HG03432 (cell line): ENCODE measurements at regions not wholly inside any gene's neighbourhood (a gene's known extent, or its start where the extent isn't known, plus 50 kb on each side); places are given as distances from the start of the nearest gene placed in this dataset.
"Not testable (repeated sequence)": the region's sequence is repeated elsewhere in the genome, so short reads cannot be mapped to it uniquely, and the experiment has no call there.

ENCODE experiments used
- ATAC-seq: cut with Tn5 transposase; IDR thresholded peaks from one replicate; pipeline ENCODE4 v1.9.1; 2021; ENCODE audit warnings: mild to moderate bottlenecking, moderate library complexity; ENCODE audit not compliant: unreplicated experiment

DNA sequence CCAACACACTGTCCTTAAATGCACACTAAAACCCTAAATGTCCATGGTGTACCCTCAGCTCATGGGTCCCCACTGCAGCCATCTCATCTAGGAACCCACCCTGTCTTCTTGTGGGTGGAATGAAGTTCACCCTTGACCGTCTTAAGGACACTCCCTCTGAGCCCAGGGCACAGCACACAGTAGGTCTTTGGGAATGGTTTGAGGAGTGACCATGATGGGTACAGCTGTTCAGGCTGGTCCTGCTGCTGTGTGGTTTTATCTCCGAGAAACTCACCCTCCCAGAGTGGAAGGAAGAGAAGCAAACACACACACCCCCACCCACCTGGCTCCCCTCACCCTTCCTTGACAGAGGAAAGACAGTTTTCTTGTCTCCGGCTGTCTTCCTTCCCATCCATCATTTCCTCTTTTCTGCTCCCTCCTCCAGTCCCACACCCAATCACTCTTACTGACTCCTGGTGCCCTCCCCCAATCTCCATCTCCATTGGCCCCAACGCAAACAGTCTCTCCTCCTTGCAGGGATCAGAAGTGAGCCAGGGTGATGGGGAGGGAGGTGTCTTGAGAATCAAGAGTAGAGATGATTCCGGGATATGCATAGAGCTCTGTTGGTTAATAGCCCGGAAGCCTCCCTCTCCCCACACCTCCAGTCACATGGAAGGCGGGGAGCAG lies 105.9 kb upstream of the LHX5 start:
- ATAC-seq: no peak

DNA sequence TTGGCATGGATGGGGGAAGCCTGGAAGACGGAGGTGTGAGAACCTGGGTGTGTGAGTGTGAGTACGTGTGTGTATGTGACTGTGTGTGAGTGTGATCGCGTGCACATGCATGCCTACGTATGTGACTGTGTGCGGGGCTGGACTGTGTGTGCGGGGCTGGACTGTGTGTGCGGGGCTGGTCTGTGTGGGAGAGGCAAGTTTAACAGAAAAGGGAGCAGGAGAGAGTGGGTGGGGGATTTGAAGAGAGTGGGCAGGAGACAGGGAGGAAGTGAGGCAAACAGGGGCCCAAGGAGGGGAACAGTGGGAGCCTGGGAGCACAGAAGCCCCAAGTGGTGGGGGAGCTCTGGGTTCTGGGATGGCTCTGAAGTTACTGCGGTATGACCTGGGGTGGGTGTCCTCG lies 103.7 kb upstream of the LHX5 start:
- ATAC-seq: no peak

DNA sequence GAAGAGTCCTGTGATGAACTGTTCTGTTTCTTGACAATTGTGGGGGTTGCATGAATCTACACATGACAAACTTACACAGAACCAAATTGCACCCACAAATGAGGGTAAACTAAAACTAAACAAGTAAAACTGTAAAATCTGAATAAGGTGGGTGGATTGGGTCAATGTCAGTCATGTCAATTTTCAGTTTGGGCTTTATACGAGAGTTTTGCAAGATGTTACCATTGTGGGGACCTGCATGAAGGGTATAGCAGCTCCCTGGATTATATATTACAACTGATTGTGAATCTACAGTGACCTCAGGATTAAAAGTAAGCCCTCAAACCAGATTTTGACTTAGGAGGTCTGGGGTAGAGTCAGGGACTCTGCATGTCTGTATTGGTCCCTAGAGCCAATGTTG lies 101.5 kb upstream of the LHX5 start:
- ATAC-seq: no peak

DNA sequence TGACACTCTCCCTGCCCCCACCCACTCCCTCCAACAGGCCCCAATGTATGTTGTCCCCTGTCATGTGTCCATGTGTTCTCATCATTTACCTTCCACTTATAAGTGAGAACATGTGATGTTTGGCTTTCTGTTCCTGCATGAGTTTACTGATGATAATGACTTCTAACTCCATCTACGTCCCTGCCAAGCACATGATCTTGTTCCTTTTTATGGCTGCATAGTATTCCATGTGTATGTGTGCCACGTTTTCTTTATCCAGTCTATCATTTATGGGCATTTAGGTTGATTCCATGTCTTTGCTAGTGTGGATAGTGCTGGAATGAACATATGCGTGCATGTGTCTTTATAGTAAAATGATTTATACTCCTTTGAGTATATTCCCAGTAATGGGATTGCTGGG lies 100.0 kb upstream of the LHX5 start:
- ATAC-seq: no peak

DNA sequence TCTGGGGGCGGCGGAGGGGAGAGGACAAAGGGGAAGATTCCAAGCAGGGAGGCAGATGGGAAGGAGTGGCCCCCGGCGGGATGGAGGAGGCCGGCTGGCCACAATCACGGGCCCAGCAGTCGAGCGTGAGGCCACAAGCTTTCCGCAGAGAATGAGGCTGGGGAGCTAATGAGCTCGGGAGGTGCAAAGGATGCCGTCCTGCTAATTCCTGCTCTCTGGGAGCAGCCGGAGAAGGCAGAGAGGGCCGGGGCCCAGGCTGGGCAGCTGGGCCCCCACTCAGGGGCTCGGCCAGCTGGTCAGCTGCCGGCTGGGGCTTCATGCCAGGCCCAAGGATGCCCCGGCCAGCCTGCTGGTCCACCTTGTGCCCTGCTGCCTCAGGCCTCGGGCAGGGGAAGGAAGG lies 98.1 kb upstream of the LHX5 start:
- no peak for ATAC-seq

DNA sequence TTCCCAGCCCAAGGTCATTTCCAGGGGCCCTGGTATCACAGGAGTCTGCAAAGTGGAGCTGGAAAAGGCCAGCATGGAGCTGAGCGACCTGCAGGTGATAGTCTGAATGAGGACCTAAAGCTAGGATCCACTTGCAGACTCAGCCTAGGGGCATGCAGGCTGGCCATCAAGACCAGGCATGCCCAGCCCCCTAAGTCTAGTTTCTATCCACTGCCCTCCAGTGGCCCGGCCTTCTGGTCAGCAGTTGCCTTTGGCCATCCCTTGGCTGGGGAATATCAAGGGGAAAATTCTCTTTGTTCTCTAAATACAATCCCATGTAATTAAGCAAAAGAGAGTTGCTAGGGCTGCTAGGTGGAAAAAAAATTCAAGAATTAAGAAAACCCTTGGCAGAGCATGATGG lies 96.3 kb upstream of the LHX5 start:
- no peak for ATAC-seq

DNA sequence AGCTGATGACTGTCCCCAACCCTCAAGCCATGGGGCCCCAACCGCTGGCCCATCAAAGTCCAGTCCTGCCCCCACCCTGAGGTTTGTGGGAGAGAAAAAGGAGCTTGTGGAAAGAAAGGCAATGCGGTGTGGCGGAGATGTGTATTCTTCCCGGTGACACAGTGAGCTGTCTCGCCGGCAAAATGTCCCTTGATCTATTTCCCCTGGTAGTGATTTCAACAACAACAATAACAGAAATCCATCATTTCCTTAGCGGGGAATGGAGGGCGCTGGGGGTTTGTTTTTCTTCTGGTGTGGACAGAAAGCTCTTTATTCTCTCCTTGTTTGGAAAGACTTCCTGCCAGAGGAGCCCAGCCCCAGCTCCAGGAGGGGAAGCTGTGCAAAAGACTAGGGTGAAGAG lies 93.7 kb upstream of the LHX5 start:
- no peak for ATAC-seq

DNA sequence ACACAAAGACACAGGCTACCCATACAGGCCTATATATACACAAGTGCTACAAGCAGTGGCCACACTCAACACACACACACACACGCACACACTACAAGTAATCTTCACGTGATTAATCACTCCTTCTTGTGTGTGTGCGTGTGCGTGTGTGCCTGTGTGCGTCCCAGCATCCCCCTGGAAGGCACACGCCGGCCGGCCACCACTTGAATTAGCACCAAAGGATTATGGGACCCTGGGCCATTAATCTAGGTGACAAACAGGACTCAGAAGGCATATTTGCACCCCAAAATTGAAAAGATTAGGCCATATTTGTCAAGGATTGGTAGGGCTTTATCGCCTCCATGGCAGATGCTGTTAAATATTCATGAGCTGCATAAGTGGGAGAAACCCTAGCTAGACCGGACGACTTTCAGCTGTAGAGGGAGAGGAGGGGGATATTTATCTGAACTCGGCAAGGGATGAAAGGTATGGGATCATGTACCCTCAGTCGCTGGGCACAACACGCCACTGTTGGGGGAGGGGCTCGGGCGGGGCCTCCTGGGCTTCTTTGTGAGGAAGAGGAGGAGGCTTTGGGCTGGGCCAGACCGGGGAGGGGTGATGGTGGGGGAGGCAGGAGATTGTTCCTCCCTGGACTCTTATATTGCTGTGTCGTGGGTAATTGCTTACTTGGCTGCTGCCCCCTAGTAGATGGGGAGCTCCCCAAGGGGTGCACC lies 89.6 kb upstream of the LHX5 start:
- no peak for ATAC-seq

DNA sequence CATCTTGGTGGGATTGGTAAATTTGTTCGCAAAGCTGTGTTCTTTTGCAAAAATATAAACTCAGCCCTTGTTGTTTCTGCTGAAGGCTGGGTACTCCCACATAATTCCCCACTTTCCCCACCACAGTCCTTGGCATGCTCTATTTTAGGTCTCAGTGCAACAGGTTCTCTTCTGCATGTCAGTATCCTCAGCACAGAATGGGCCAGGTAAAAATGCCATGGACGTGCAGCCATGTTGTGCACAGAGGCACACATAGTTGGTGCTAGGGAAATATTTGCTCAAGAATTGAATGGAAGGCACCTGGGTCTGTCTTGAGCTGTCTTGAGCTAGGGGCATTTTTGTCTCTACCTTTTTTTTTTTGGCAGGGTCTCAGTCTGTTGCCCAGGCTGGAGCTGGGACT lies 87.8 kb upstream of the LHX5 start:
- ATAC-seq: no peak

DNA sequence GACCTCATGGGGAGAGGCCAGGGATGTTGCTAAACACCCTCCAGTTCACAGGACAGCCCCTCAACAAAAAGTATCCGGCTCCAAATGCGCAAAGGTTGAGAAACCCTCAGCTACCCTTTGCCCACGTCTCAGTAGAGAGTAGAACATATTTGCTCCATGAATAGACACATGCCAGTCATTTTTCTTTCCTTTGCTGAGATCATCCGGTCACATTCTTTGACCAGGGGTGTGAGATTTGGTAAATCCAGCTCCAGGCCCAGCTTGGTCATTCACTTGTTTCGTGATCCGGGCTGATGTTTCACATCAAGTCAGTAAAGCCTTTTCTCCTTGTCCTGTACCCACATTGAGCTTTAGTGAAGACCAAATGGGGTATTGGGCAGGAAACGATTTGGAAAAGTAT lies 83.6 kb upstream of the LHX5 start:
- no peak for ATAC-seq

DNA sequence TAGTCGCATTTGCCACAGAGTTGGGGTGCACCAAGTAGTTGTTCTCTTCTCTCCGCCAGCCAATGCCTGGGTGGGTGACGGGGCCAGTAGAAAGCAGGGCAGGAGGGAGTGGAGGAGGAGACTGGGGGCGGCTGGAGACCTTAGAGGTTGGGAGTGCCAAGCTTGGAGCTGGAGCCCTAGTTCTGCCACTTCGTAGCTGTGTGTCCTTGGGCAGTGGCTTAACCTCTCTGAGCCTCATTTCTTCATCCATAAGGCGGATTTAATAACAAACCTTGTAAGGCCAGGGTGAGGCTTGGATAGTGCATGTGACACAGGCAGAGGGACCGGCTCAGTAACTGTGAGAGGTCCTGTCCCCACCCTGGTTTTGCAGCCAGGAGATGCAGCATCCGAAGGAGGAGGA lies 81.1 kb upstream of the LHX5 start:
- ATAC-seq: no peak

DNA sequence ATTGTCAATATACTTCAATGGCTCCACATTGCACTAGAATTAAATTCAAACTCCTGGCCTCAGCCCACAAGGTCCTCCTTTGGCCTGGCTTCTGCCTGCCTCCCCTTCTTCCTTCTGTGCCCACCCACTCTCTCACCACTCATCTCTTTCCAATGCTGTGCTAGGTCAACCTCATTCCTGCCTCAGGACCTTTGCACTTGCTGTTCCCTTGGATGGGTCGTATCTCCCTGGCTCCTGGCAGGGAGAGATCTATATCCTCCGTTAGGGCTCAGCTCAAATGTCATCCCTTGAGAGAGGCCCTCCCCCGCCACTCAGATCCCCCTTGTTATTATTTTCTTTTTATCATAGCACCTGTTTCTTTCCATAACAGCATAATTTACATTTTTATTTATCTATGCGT lies 79.9 kb upstream of the LHX5 start:
- ATAC-seq: no peak

DNA sequence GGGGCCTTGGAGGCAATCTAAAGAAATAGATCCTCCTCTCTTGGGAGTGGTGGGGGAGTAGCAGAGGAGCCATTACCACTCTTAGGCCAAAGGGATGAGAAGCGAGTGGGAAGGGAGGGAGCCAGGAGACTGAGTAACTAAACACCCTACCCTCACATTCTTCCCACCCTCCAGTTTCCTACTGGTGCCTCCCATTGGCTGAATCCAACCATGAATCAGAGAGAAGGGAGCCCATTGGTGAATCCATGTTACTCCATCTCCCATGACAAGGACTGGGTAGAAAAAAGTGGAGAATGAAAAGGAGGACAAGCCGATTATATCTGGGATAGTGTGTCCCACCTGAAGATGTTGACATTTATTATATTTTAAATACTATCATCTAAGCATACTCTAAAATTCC lies 76.8 kb upstream of the LHX5 start:
- no peak for ATAC-seq

DNA sequence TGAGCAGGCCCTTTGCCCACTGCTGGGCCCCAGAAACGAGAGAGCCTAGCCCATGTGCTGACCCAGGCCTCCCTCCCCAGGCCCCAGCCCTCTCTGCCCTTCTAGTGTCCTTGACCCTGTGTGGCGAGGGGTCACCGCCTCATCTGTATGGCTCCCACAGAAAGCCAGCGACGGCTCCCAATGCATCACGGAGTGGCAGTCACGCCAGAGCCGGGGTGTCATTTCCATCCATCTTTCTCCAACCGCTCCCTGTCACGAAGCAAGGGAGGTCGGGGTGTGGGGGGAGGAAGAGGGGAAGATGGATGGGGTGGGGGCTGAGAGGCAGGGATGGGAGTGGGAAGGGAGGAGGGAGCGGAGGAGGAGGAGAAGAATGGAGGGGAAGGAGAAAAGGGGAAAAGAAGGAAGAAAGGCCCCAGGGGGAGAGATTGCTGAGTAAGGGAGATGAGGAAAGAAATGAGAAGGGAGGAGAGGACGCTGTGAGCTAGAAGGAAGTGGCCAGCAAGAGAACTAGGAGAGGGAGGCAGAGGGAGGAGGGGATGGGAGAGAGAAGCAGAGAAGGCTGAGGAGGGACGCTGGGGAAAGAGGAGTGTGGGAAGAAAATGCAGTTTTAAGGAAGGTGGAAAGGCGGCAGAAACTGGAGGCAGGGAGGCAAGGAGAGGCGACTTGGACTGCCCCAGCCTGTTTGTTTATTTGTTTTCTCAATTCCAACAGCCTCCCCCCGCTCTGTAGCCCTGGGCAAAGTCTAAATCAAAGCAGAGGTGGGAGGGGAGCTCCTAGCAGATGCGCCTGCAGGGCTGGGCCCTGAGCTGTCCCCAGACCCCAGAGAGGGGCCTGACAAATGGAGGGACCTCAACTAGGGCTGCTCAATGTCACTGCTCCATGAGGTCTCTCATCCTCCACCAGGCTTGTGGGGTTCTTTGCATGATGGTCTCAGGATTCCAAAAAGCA lies 75.5 kb upstream of the LHX5 start:
- ATAC-seq: no peak

DNA sequence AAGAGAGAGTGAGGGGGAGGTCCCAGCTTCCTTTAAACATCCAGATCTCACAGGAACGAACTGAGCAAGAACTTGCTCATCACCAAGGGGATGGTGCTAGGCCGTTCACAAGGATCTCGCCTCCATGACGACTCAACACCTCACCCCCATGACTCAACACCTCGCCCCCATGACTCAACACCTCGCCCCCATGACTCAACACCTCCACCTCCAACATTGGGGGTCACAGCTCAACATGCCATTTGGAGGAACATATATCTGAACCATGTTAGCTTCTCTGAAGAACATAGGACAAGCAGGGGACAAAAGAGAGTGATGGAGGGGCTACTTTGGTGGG lies 66.0 kb upstream of the LHX5 start:
- no peak for ATAC-seq

DNA sequence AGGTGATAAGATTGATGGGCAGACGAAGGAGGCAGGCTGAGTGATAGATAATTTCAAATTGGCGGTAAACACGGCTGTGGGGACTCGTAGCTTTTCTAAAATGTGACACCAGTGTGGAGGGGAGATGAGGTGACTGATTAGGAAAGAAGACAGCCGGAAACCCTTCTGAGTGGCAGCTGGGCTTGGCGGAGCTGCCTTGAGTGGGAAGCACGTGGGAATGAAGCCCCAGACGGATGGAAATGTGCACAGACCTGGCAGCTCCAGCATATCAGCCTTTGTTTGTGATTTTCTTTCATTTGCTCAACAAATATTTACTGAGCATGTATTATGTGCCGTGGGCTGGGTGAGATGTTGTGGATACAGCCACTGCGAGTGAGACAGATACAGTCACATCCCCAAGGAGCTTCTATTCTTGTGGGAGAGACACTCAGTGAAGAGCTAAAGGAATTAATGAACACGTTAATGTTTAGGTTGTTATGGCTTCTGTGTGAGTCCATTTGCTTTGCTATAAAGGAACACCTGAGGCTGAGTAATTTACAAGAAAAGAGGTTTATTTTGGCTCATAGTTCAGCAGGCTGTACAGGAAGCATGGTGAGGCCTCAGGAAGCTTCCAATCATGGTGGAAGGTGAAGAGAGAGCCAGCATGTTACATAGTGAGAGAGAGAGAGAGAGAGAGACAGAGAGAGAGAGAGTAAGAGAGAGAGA lies 65.5 kb upstream of the LHX5 start:
- no peak for ATAC-seq

DNA sequence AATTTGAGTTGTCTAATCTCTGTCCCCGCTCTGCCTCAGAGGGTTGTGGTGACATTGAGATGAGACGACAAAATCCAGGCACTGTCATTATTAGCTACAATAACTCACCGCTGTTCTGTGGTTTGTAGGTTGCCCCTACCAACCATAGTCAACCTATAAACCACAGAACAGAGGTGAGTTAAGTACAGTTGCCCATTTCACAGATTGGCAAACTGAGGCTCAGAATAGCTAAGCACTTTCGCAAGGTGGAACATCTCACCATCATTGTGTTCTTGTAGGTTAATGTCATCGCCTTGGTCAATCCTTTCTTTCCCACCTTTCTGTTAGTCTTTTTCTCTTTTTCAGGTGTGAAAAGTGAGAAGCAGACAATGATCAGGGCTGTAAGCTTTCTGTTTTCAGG lies 63.4 kb upstream of the LHX5 start:
- ATAC-seq: no peak

DNA sequence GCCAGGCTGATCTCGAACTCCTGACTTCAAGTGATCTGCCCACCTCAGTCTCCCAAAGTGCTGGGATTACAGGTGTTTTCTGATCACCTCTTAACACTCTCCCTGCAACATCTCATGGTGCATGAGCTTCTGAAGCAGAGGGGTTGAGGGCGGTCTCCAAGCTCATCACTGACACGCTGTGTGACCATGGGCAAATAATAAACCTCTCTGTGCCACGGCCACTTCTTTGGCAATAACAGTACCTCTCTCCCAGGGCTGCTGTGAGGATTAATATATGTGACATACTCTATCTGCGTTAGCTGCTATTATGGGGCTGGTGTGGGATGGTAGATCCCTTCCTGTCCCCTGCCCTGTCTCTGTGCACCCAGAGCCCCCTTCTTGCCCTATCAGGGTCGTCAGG lies 62.9 kb upstream of the LHX5 start:
- no peak for ATAC-seq

DNA sequence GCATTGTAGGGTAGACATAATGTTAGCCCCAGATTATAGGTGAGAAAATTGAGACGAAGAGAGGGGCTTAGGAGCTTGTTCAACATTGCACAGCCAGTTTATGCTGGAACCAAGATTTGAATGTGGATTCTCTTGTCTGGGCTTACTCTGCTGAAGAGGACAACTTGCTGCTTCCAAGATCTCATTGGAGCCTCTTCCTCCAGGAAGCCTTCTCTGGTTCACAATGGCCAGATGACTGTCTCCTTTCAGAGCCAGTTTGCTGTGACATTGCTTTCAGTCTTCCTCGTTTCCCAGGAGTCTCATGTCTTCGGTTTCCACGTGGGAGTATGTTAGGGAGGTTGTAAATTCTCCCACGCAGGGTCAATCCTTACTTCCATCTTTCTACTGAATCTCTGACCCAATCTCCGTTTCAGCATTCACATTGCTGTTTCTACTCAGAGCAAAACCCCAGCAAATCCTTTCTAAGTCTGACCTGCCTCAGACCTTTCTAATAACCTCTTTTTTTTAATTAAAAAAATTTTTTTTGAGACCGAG lies 62.2 kb upstream of the LHX5 start:
- ATAC-seq: no peak

DNA sequence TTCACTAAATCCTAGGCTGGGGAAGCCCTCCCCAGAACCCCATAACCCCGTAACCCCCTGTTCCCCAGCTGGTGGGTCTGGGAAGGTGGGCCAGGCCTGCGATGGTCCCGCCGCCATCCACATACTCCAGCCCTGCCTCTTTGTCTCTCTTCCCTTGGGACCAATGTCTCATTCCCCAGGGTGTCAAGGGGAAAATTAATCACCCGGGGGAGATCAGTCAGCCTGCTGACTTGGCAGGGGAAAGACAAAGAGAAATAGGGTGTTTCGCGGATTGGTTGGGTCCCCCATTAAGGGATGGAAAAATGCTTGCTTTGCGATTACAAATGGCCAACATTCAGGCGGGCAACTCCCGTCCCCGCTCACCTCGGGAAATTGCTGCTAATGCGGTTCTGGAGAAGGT lies 60.6 kb upstream of the LHX5 start:
- ATAC-seq: no peak

DNA sequence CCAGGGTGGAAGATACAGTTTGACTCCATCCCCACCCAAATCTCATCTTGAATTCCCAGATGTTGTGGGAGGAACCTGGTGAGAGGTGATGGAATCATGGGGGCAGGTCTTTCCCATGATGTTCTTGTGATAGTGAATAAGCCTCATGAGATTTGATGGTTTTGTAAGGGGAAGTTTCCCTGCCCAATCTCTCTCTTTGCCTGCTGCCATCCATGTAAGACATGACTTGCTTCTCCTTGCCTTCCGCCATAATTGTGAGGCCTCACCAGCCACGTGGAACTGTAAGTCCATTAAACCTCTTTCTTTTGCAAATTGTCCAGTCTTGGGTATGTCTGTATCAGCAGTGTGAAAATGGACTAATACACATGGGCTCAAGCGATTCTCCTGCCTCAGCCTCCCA lies 59.4 kb upstream of the LHX5 start:
- ATAC-seq: not testable (repeated sequence)
